ENCODE measurements at regions not wholly inside any gene's neighbourhood (a gene's known extent, or its start where the extent isn't known, plus 50 kb on each side); places are given as distances from the start of the nearest gene placed in this dataset.

DNA sequence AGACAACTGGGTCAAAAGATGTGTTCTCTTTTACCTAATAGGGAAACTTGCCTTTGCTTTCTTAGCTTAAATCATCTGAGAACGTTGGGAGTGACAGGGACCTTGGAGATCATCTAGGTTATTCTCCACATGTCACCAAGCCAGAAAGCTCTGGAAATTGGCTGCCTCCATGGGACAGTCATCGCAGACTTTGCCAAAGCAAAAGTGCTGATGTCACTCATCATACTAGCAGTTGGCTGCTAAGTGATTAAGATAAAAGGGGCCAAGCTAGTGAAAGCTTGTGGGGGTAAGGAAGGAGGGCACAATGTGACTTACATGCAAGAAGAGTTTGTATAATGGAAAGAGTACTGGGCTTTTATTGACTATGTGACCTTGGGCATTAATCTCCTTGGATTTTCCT is 198.0 kb upstream of the PFN2 start:
- peak; percentile 71 for DNase-seq (ENCODE audit: low read depth)

DNA sequence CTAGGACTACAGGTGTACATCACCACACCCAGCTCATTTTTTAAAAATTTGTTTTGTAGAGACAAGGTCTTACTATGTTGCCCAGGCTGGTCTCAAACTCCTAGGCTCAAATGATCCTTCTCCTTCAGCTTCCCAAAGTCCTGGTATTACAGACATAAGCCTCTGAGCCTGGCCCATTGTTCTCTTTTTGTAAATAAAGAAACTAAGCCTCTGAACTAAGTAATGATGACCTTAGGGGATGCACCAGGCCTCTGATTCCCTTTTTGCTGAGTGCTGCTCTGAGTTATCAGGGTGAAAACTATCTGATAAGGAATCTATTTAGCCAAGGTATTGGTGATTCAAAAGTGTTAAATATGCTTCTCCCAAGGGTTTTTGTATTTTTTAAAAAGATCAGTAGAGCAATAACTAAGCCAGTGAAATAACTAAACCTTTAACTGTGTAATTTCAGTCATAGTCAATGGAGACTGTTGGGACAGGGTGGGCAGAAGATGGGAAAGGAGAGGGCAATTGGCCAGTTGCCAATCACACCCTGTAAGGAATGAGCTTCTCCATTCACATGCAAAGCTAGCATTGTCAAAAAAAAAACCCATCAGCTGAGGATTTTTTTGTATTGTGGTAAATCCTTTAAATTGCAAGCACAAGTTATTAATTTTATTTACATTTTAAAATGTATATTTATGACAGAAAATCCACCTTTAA is 194.8 kb upstream of the PFN2 start:
- no peak for DNase-seq (ENCODE audit: low read depth)

DNA sequence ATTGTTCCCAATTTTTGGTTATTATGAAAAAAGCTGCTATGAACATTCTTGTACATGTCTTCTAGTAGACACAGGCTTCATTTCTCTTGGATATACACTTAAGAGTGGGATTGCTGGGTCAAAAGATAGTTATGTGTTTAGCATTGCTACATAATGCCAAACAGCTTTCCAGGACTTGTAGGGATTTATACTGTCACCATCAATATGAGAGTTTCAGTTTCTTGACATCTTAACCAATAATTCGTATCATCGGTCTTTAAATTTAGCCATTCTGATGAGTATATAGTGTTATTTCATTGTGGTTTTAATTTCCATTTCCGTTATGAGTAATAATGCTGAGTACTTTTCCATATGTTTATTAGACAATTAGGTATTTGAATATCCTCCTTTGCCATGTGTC is 190.3 kb upstream of the PFN2 start:
- DNase-seq (ENCODE audit: low read depth) = no peak

DNA sequence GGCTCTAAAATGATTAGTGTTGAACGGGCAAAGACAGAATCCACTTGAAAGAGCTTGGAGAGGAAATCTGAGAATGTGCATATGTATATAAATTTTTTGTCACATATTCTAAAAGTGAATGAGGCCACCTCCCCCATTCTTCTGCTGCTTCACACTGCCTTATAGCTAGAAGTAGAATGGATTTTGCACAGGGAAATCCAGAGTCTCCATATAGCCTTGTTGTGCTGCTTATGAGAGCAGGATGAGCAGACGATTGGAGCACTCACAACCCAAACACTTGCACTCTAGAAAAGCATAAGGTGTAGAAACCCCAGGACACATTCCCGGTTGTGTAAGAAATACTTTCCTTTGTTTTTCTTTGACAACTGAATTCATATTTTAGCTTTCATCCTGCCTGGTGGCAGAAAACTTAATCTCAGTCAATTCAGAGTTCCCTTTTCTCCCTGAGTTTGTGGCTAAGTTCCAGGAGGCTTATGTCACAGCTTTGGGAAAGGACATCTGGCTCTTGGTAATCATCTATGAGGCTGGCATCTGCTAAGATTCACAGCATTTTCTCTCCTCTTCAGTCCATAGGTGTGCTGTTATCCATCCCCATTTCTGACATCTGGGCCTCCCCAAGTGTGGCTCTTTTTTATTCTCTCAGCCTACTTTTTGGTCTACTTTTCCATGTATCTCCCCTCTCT is 188.4 kb upstream of the PFN2 start:
- peak; percentile 59 for DNase-seq (ENCODE audit: low read depth)

DNA sequence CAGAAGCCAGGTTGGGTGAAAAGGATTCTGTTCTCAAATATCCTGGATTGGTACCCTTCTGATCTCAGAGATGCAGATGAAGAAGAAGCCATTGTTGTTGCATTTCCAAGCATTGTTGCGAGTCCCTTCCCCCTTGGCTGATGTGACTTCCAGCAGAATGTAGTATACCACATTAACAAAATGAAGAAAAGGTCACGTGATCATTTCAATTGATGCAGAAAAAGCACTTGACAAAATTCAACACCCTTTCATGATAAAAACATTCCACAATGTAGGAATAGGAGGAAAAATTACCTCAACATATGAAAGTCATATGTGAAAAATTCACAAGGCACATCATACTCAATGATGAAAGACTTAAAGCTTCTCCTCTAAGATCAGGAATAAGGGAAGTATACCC is 181.9 kb upstream of the PFN2 start:
- no peak for DNase-seq (ENCODE audit: low read depth)

DNA sequence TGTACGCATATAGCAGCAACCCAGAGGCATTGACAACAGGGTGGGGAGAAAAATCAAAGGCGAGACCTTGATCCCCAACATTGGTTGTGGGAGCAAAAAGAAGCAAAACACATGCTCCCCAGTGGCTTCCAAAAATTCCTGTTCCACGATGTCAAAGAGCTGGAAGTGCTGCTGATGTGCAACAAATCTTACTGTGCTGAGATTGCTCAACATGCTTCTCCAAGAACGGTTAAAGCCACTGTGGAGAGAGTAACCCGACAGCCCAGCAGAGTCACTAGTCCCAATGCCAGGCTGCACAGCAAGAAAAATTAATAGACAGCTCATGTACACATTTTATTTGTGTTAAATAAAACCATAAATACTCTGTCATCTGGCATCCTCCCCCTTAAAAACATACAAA is 179.9 kb upstream of the PFN2 start:
- DNase-seq (ENCODE audit: low read depth) = peak; percentile 15

DNA sequence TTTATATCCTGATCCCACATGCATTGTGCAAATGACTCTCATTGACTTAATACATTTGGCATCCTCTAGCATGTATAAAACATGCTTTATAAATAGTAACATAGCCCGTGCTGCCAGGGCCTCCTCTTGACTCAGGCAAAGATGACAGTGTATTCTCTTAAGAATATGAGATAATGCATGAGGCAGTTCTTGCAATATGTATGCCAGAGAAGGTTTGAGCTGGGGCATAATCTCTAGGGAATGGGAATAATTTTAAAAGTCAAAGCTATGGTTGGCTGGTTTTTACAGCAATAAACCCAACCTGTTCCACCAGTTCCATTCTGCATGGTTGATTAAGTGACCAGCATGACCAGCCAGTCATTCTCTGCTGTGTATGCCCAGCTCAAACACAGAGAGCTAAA is 179.0 kb upstream of the PFN2 start:
- peak; percentile 41 for DNase-seq (ENCODE audit: low read depth)

DNA sequence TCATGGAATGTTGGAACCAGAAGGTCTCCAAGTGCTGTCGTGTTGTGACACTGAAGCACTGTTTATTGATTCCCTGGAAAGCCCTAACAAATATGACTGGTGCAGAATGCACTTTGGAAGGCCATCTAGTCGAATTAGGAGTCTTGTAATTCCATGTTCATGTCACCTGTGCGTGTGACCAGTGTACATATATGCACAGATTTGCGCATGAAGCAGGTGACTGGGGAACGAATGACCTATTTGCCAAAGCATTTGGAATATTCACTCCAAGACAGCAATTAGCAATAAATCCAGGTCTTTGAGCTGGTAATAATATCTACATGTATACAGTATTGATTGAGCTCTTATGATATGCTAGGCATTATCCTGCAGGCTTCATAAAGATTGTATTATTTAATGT is 177.5 kb upstream of the PFN2 start:
- no peak for DNase-seq (ENCODE audit: low read depth)

DNA sequence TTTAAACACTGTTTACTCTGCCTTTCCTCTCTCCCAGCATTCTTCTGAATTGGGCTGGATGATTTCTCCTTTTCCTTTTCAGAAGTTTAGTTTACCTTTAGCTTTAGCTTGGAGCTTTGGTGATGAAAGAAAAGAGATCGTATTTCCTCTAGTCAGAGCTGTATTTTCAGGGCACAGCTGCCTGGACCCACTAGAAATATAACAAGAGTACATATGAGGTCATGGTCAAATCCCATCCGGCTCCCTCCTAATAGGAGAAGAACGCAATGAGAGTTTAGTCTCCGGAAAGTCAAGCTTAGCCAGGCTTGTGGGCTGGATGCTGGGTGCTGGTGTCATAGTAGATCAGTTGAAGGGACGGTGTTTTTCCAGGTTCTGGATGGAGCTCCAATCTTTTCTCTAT is 177.1 kb upstream of the PFN2 start:
- DNase-seq (ENCODE audit: low read depth) = peak; percentile 82

DNA sequence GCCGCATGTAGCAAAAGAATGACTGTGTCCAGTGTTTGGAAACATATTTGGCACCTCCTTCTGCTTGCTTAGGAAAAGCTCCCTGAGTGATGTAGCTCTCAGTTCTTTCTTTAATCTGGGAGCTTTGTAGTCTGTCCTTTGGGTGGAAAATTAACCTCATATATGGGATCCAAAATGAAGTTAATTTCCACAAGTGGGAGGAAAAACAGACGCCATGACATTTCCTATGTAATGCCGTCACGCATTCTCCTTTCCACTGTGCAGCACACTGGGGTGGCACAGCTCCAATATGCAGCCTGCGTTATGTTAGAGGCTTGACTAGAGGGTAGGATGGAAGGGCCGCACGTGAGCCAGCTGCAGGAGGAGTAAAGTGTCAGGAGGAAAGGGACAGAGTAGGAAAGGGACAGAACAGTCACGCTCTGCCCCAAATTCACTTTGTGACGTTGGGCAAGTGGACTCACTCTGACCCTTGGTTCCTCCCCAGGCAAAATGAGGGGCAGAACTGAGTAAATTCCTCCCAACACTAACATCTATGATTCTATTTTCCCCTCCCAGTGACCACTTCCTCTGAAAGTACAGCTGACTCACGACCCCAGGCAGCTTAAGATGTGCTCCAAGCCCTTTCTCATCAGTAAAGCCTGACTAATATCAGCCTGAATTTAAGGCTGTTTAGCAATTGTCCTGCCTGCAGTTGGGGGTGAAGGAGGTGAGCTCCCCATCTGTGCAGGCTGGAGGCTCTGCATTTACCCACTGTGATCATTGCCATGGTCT is 176.5 kb upstream of the PFN2 start:
- DNase-seq (ENCODE audit: low read depth) = peak; percentile 99

DNA sequence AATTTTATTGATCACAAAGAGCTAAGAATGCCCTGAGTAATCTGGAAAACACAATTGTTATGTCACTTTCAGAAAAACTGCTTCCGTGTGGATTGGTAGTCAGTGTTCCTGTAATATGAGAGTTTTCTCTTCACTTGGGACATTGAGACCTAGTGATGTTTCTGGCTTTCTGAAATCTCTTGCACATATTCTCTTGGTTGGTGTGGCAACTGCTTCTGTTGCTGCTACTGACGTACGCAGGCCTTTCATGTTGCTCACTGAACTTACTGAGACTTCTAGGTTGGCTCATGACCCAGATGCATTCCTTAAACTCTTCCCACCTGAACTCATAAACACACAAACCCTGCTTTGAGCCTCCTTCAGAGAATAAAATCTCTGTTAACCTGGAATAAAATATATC is 175.0 kb upstream of the PFN2 start:
- no peak for DNase-seq (ENCODE audit: low read depth)

DNA sequence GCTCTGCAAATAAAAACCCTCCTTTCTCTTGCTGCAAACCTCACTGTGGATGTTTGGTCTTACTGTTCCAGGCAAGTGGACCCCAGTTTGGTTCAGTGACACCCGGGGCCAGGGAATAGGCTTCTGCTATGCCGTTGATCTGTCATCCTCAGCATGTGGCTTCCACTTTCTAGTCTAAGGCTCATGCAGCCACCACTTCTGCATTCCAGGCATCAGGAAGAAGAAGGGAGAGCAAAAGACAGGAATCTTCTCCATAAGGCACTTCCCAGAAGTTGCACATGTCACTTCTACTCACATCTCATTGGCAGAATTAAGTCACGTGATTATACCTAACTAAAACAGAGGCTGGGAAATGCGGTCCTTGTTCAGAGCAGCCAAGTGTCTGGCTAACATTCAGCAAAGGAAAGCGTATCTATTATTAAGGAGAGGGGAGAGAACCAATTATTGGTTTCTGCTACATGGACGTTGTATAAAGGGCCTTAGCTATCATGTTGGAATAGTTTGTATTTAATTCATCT is 173.6 kb upstream of the PFN2 start:
- no peak for DNase-seq (ENCODE audit: low read depth)

DNA sequence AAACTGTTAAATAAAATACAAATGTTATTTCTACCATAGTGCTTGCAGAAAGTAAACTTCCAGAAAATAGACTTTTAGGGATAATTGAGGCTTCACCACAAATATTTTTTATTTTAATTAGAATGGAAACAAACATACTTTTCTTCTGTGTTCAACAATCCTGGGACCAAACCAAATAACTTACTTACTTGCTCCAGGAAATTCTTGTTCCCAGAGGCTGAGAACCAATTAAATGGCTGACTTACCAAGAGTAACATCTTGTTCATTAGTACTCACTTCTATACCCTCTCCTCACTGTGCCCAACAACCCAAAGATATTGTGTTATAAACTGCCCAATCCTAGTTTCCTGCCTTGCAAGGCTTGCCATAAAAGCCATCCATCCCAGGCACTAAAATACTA is 172.2 kb upstream of the PFN2 start:
- no peak for DNase-seq (ENCODE audit: low read depth)

DNA sequence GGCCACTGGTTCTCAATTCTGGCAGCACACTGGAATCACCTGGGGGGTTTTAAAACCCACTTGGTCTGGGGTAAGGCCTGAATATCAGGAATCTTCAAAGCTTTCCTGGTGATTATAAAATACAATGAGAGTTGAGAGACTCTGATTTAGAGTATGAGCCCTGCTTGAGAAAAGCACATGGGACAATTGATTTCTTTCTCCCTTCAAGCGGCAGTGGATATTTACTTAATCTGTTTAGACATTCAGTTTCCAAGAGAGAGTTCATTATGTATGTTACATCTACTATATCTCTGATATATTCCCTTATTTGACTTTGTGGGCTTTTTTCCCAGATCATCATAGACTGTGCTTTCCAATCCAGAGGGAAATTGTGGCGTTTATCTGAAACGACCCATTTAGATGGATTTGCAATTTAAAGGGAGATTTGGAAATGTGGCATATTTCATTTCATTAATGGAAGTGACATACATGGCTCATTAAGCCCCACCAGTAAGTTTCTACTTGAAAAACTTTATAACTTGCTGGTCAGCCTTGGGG is 171.2 kb upstream of the PFN2 start:
- no peak for DNase-seq (ENCODE audit: low read depth)

DNA sequence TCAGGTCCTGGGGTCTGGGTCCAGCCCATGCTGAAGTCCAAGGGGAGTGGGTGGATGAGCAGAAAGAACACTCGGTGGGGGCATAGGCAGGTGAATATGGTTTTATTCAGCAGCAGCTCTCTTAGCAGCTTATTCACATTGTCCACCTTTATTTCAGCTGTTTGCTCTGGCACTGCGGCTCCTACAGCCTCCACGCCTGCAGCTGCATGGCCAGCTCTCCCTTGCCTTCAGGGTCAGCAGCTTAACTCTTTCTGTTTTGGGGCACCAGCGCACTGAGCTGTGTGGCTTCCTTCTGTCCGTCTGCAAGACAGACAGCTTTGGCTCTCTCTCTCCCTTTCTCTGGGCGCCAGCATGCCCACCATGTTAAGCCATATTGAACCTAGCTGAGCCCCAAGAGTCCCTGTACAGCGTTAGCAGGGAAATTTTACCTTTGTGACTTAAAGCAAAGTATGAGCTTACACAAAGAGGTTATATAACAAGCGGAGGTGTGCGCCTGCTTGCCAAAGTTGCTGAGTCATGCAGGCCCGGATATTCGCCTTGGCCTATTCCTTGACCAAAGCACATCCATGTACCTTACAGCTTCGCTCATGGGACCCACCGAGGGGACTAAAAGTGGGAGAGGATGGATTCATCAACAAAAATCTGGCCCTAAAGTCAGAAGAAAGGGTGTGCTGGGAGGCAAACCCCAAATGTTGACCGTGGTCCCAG is 170.1 kb upstream of the PFN2 start:
- DNase-seq (ENCODE audit: low read depth) = no peak

DNA sequence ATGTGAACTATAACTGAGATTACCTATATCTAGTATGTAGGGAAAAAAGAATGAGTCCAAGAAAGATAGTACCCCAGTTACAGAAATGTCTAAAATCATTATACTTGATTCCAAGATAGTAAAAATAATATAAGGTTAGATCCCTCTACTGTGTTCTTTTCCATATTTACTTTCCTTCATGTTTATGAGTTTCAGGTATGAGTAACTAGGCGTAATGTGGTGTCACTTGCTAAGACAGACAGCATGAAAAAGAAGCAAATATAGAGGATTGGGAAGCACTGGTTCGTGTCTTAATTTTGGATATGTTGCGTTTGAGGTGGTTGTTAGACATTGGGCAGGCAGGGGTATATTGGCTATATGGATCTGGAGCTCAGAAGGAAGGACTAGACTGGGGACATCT is 168.1 kb upstream of the PFN2 start:
- DNase-seq (ENCODE audit: low read depth) = no peak

DNA sequence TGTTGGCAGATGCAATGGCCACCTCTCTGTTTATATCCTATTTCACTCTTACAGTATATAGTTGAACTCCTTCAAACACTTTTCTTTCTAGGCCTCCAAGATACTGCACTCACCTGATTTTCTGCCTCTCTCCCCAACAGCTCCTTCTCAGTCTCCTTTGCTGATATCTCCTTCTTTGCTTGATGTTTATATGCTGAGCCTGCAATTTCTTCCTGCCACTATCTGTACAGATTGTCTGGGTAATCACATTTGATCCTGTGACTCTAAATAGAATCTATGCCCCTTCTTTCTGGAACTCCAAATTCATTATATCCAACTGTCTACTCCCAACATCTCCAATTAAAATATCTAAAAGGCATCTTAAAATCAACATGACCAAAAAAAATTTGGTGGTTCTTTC is 165.5 kb upstream of the PFN2 start:
- DNase-seq (ENCODE audit: low read depth) = no peak

DNA sequence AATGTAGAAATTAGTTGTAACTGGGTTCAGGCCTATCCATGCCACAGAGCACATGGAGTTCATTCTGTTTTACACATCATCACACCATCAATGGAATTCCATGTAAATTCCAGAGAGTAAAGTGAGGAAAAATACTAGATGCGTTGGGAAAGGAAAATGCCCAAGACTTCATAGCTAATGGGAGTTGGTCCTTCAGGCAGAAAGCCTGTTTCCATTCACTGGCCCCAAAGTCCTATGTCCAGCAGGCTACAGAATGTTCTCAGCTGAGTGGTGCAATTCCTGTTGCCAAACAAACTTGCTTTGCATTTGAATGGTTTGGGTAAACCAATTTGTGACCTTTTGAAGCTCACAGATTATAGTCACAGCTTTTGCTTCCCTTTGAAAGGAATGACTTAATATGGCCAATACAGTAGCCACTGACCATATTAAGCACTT is 164.6 kb upstream of the PFN2 start:
- DNase-seq (ENCODE audit: low read depth) = no peak

DNA sequence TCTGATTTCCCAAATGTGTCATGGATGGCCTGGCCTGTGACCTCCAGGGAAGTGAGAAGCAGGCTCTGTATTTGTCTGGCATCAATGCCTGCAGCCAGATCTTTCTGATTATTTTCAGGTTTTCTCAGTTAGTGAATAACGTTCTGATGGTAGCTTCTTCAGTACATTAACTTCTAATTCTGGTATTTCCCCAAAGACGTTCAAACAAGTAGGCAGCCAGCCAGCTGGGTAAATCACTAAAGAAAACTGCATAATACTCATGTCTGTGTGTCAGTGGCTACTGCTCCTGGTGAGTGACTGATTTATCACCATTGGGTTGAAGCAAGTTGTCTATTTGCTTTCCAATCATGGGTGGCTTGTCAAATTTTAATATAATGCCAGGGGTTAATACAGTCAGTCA is 162.6 kb upstream of the PFN2 start:
- DNase-seq (ENCODE audit: low read depth) = no peak

DNA sequence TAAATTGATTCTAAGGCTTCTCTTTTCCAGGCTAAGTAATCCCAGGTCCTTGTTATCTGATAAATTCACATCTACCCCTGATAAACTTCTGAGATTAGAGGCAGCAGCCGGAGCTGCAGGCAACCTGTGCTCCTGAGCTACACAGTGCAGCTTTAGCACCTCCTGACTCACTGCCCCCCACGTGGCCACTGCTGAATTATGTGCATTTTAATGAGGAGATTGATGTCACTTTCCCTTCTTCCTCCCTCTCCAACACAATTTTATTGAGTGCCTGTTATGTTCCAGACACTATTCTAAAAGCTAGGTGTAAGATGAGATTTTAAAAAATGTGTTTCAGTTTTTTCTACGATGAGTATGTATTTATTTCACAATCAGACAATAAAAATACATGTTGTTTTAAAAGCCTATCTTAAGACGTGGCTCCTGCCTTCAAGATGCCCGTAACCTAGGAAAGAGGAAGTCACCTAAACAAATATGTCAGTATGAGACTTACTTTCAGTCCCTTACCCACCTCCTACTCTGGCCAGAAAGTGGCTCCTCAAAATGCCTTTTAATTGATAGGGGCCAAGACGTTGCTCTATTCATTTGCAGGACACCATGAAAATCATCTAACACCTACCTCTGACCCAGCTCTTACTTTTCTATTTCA is 161.5 kb upstream of the PFN2 start:
- DNase-seq (ENCODE audit: low read depth) = no peak

DNA sequence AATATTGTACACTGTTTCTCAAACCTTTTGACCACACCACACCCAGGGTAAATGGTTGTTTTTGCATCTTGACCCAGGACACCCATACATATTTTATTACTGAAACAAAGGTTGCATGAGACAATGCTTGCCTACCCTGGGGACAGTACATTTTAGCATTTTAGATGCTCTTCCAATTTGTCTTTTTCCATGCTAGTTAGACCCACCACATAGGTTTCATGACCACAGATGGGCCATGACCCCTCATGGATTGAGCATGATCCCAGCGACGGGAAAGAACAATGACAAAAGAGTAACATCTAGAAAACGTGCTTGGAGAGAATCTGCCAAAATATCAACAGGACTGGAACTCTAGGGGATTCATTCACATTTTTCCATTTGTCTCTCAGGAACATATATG is 161.0 kb upstream of the PFN2 start:
- DNase-seq (ENCODE audit: low read depth) = no peak
